GM19023 (cell line): ENCODE measurements at regions not wholly inside any gene's neighbourhood (a gene's known extent, or its start where the extent isn't known, plus 50 kb on each side); places are given as distances from the start of the nearest gene placed in this dataset.

Experiments used
- ATAC-seq: cut with Tn5 transposase; IDR thresholded peaks from one replicate; pipeline ENCODE4 v1.9.1; 2021; ENCODE audit warnings: mild to moderate bottlenecking, moderate library complexity; ENCODE audit not compliant: unreplicated experiment

GRCh38 chr10:62885684-62886461 is 69.7 kb upstream of the EGR2 start:
- ATAC-seq, result no peak

GRCh38 chr10:62880162-62880561 is 64.0 kb upstream of the EGR2 start:
- ATAC-seq, result no peak

- ATAC-seq, result no peak
Observed at GRCh38 chr10:62873866-62874265, 57.7 kb upstream of the EGR2 start.

- peak; percentile 96 for ATAC-seq
Observed at GRCh38 chr10:62870866-62871265, 54.7 kb upstream of the EGR2 start.

- ATAC-seq, result no peak
Observed at GRCh38 chr10:62869958-62870357, 53.8 kb upstream of the EGR2 start.

- no peak for ATAC-seq
Observed at GRCh38 chr10:62866941-62867340, 50.8 kb upstream of the EGR2 start.

GRCh38 chr10:62866451-62866850 is 50.3 kb upstream of the EGR2 start:
- ATAC-seq, result no peak
